Retinal pigment epithelial cell (primary cell): ENCODE measurements at regions not wholly inside any gene's neighbourhood (a gene's known extent, or its start where the extent isn't known, plus 50 kb on each side); places are given as distances from the start of the nearest gene placed in this dataset.

Experiments used
- DNase-seq: peaks from one replicate; pipeline ENCODE4 v3.0.0-alpha.2; 2010; ENCODE audit warnings: low read depth
- H3K4me3 ChIP-seq: 2 replicates; pipeline ENCODE4 v1.5.1; 2011; ENCODE audit warnings: mild to moderate bottlenecking, low read length, control low read depth, moderate library complexity
- CTCF ChIP-seq: conservative IDR thresholded peaks from 2 replicates; pipeline ENCODE4 v1.5.1; 2011; ENCODE audit warnings: low read depth, low read length, control low read depth, inconsistent platforms

GRCh38 chr6:67593247-67593646 is 1041.8 kb upstream of the ADGRB3 start:
- TF ChIP-seq CTCF: no peak
- H3K4me3 ChIP-seq: no peak overlapping the region

GRCh38 chr6:67591910-67592309 is 1043.2 kb upstream of the ADGRB3 start:
- no peak for TF ChIP-seq CTCF
- no peak for DNase-seq
- no peak overlapping the region for H3K4me3 ChIP-seq

More at GRCh38 chr6:67593247-67593646, 1041.8 kb upstream of the ADGRB3 start:
- no peak for DNase-seq

- no peak overlapping the region for H3K4me3 ChIP-seq
- no peak for DNase-seq
- TF ChIP-seq CTCF: no peak
Measured at GRCh38 chr6:67567842-67568241, 1067.2 kb upstream of the ADGRB3 start.

DNA sequence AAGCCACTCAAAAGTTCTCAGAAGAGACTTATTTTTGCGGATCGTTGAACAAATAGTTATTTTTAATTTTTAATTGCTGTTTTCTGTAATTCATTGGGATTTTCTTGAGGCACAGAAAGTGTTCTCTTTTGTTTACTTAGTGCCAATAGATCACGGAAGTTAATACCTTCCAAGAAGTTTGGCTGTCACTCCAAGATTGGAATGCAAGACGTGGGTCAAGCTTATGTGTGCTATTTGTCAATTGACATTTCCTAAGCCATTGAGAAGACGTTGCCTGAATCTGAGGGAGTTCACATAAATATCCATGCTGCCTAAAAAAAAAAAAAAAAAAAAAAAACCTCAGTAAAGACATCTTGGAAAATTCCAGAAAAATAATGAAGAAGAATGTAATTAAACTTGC is 1071.4 kb upstream of the ADGRB3 start:
- TF ChIP-seq CTCF: no peak
- no peak for DNase-seq
- no peak overlapping the region for H3K4me3 ChIP-seq

GRCh38 chr6:67560068-67560467 is 1075.0 kb upstream of the ADGRB3 start:
- no peak overlapping the region for H3K4me3 ChIP-seq
- DNase-seq: no peak
- TF ChIP-seq CTCF: no peak

DNA sequence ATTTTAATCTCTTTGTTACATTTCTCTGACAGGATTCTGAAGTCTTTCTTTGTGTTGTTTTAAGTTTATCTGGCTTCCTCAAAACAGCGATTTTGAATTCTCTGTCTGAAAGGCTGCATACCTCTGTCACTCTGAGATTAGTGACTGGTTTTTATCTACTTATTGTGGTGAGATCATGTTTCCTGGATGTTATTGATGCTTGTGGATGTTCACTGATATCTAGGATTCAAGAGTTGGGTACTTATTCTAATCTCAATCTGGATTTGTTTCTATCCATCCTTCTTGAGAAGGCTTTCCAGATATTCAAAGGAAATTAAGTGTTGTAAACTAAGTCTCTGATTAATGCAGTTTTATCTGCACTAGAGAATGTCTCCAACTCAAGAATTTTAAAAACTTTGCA is 1076.1 kb upstream of the ADGRB3 start:
- no peak overlapping the region for H3K4me3 ChIP-seq
- DNase-seq: no peak
- no peak for TF ChIP-seq CTCF

GRCh38 chr6:67544851-67545452 is 1090.1 kb upstream of the ADGRB3 start:
- no peak for TF ChIP-seq CTCF
- H3K4me3 ChIP-seq: no peak overlapping the region
- DNase-seq: no peak
